Kidney tubule cell (primary cell): ENCODE measurements at regions not wholly inside any gene's neighbourhood (a gene's known extent, or its start where the extent isn't known, plus 50 kb on each side); places are given as distances from the start of the nearest gene placed in this dataset.

Experiments
- DNase-seq: peaks from one replicate; pipeline ENCODE4 v3.0.0-alpha.2; 2018; ENCODE audit warnings: low spot score

DNA sequence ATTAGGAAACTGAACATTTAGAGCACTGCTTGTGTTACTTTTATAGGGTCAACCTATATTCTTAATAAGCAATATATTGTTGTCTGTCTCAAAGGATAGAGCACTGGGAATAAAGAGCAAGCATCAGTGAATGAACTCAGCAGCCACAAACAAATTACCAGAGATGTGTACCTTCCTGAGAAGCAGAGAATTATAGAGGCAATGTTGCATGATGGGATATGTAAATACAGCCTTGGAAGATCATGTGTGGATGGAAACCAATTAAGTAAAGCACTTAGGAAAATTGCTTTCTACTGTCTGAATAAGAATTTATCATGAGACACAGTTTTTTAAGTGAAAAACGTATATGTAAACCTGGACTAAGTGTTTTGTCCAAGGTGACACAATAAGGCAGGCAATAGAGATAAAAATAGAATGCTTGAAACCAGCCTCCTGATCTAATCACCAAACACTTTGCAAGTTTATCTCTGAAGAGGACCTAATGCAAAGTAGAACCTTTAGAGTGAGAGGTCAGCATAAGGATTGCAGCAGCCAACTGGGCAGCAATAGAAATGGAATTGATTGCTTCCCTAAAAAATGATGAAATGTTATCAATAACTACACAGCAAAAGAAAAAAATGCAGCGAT, 848.0 kb downstream of the TUSC7 start:
- DNase-seq = no peak

- no peak for DNase-seq
Observed at GRCh38 chr3:117558681-117559080, 849.1 kb downstream of the TUSC7 start.

- DNase-seq = no peak
Observed at GRCh38 chr3:117562000-117562399, 852.4 kb downstream of the TUSC7 start.

GRCh38 chr3:117563063-117563462, 853.5 kb downstream of the TUSC7 start:
- DNase-seq = no peak

GRCh38 chr3:117565777-117566176, 856.2 kb downstream of the TUSC7 start:
- no peak for DNase-seq

- DNase-seq = no peak
Observed at GRCh38 chr3:117566926-117567325, 857.3 kb downstream of the TUSC7 start.

DNA sequence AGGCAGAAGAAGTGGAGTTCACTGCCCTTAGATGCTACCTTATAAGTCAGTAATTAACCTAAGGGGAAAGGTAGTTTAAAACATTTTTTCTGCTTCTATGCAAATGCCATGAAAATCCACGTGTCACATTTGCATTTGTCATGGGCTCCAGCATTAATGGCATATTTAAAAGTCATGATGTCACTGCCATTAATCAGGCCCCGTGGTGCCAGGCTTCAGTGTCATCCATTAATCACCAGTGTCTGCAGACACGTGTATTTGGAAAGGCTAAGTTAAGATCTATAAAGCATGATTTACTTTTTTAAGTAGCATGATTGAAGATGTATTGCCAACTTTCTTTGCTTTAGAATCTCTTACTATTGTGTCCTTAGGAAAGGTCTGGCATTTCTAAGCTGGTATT, 857.8 kb downstream of the TUSC7 start:
- DNase-seq = no peak

- no peak for DNase-seq
Observed at GRCh38 chr3:117567906-117568305, 858.3 kb downstream of the TUSC7 start.

DNA sequence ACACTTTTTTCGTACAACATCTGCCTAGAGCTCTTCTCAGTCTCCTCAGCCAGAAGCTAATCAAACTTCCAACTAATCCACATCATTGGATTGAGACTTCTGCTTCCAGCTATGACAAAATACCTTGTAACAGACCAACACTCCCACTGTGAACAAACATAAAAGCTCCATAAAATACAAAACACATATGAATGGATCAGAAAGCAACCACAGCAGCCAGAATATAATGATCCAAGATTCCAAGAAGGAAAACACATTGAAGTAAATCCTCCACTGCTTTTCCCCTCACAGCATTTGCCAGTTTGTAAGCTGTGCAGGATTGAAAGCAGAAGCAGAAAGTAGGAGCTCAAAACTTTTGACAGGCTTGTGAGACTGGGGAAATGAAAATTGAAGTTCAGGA, 863.2 kb downstream of the TUSC7 start:
- DNase-seq = no peak

DNA sequence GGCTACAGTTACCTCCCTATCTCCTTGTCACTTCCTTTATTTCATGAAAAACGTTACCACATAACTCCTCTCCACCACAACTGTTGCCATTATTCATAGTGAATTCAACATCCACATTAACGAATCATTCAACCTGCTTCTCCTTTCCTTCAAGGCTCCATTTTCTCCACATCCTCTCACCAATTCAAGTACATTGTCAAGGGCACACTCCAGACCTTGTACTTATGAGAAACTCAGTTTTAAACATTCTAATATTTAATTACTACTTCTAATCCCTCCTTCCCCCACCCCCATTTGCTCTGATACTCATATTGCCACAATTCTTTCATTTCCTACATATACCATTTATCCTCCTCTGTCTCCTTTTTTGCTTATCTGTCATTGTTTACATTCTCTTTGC, 871.2 kb downstream of the TUSC7 start:
- DNase-seq = no peak

GRCh38 chr3:117586161-117586560, 876.6 kb downstream of the TUSC7 start:
- DNase-seq = no peak

DNA sequence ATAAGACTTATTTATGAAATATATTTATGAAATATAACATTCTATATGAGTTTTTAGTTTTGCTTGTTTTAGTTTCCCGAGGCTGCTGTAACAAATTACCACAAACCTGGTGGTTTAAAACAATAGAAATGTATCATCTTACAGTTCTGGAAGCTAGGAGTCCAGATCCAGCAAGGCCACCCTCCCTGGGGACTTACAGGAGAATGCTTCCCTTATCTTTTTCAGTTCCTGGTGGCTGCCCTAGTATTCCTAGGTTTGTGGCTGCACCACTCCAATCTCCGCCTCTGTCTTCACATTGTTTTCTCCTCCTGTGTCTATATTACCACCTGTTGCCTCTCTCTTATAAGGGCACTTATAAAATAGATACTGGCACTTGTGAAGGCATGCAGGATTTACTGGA, 877.8 kb downstream of the TUSC7 start:
- no peak for DNase-seq

GRCh38 chr3:117589454-117589853, 879.9 kb downstream of the TUSC7 start:
- no peak for DNase-seq

DNA sequence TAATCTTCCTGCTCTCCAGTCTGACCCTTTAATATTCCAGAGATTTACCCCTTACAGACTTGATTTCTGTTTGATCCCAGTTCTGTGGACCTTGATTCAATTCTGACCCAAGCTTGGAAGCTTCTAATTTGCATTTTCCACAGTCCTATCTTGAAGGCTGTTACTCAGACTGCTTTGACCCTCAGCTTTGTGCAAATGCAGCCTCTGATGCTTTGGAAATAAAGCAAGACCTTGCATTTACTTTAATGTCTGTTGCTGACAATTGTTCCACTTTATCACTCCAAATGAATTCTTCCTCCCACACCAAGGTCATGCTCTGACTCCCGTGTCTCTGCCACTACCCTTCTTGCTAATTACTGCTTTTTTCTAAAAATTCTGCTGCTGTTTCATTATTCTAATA, 886.0 kb downstream of the TUSC7 start:
- no peak for DNase-seq

DNA sequence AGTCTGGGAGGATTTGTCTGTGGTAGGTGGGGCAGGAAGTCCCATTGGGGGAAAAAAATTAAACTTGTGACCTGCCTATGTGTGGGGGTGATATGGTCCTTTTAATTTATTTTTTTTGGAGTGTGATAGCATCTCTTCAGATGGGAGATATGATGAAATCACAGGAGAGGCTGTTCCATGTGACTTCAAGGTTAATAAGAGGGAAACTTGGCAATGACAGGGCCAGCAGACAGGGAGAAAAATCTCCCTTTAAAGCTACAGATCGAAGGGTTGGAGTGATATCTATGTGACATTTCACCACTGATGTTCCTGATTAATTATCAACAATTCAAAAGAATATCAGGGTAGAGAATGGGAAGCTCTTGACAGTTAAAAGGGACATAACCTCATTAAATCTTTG, 886.9 kb downstream of the TUSC7 start:
- no peak for DNase-seq

DNA sequence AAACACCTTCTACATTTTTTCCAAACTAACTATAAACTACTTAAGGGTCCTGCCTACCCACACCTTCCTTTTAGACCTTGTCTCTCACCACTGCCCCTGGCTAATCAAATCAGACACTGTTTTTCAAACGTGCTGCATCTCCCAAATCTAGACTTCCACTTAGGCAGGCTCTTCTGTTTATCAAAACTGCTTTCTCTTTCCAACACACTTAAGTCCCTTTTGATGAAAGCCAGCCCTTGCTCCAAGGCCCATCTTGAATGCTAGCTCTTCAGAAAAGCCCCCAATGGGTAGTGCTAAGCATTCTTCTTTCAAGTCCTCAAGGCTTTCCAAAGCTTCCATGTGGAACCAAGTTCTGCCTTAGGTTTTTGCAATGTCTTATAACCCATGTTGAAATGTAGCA, 888.3 kb downstream of the TUSC7 start:
- no peak for DNase-seq

DNA sequence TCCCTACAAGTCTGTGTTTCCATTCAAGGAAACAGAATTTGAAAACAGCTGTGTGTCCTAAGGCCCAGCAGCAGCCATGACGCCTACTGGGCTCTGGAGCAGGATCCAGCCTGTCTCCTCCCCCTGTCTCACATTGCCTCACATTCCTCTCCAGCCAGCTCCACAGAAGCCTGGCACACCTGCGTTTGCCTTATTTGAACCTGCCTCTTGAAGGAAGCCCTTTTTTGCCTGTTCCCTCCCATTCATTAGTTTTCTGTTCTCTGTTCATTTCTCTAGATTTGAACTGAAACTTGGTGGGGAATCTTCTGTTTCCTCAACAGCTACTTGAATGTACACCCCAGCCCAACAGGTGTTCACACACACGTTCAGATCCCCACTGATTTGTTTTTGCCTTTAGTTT, 890.5 kb downstream of the TUSC7 start:
- no peak for DNase-seq

- DNase-seq = no peak
Observed at GRCh38 chr3:117600666-117601065, 891.1 kb downstream of the TUSC7 start.

DNA sequence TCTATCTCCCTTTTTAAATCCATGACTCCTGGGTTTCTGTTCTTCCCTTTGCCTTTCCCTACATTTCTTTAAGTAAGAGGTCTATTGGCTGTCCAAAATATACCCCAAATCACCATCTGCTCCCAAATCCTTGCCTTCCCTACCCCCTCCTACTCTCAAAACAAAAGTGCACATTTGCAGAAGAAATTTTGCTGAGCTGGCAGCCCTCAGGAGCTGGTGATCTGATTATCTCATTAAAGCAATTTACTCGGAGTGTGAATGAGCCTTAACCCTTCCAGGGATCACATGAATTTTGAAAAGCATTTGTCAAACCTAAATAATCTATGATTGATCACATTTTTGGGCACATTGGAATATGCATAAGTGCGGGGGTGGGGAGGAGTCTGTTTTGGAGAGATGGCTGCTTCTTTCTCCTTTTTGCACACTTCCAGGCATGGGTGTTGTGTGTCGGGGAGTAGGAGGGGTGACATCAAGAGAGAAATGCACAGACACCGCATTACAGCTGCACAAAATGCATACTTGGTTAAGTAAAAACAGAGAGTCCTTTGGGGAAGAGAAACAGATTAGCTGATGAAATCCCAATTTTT, 892.6 kb downstream of the TUSC7 start:
- DNase-seq = no peak

- DNase-seq = no peak
Observed at GRCh38 chr3:117603097-117603496, 893.5 kb downstream of the TUSC7 start.

DNA sequence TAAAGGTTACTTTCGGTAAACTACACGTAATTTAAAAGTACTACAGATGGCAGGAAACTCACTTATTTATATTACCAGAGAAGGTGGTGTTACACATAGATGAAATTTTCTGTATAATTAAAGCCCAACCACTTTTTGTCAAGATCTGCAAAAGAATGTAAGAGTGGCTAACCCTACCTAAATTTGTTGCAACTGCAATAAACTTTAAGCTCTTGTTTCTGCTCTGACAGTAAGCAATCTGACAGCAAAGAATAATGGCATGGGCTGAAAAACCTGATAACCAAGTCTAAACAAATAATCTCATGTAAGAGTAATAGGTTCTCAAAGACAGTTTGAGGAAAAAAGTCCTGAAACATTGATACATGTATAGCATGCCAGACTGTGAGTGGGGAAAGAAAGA, 897.3 kb downstream of the TUSC7 start:
- DNase-seq = no peak

- no peak for DNase-seq
Observed at GRCh38 chr3:117609330-117609729, 899.8 kb downstream of the TUSC7 start.

- DNase-seq = no peak
Observed at GRCh38 chr3:117610156-117610555, 900.6 kb downstream of the TUSC7 start.

GRCh38 chr3:117611211-117611610, 901.6 kb downstream of the TUSC7 start:
- no peak for DNase-seq
